Effector memory CD8-positive, alpha-beta T cell (primary cell): ENCODE measurements at regions not wholly inside any gene's neighbourhood (a gene's known extent, or its start where the extent isn't known, plus 50 kb on each side); places are given as distances from the start of the nearest gene placed in this dataset.

Experiments
- ATAC-seq: fragments of 150-1000 bp; cut with Tn5 transposase; replicated peaks from 2 replicates; pipeline ENCODE4 v1.10.0; 2021; ENCODE audit warnings: mild to moderate bottlenecking, moderate library complexity
- DNase-seq, 3 experiments: peaks; one replicate each; pipeline ENCODE4 v3.0.0; 2021
- H3K27ac Mint-ChIP-seq, 2 donors: one replicate each; pipeline ENCODE4 v1.8.0; 2022; ENCODE audit warnings: mild to moderate bottlenecking in 2 of 2, mixed read lengths in 2 of 2, moderate library complexity in 2 of 2
- H3K27me3 Mint-ChIP-seq, 2 donors: one replicate each; pipeline ENCODE4 v1.8.0; 2022; ENCODE audit warnings: mixed read lengths in 2 of 2
- H3K36me3 Mint-ChIP-seq: one replicate; pipeline ENCODE4 v1.8.0; 2022; ENCODE audit warnings: mild to moderate bottlenecking, moderate library complexity, mixed read lengths; ENCODE audit not compliant: insufficient read depth
- H3K4me1 Mint-ChIP-seq, 2 donors: one replicate each; pipeline ENCODE4 v1.8.0; 2022; ENCODE audit warnings: low read depth in 2 of 2, mixed read lengths in 2 of 2
- H3K4me3 Mint-ChIP-seq, 2 donors: one replicate each; pipeline ENCODE4 v1.8.0; 2022; ENCODE audit warnings: mild to moderate bottlenecking in 2 of 2, mixed read lengths in 2 of 2, moderate library complexity in 2 of 2
- H3K9me3 Mint-ChIP-seq, 2 donors: one replicate each; pipeline ENCODE4 v1.8.0; 2022; ENCODE audit warnings: mixed read lengths in 2 of 2

DNA sequence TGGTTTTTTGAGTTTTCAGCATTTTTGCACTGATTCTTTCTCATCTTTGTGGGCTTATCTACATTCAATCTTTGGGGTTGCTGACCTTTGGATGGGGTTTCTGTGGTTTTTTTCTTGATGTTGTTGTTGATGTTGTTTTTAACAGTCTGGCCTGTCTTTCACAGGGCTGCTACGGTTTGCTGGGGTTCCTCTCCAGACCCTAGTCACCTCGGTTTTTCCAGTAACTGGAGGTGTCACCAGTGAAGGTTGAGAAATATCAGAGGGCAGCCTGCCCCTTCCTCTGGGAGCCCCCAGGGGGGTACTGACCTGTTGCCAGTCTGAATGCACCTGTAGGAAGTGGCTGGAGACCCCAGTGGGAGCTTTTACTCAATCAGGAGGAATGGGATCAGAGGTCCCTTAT is 365.4 kb downstream of the JRKL start:
- Mint-ChIP-seq H3K27me3 (no peaks in the 10 kb centered on the region), H3K27ac (no peak overlapping the region), H3K36me3 (no peaks in the 10 kb centered on the region), H3K4me3 (no peak overlapping the region), H3K9me3 (peaks cover 4 to 17% of the 10 kb centered on the region in 2 donors), H3K4me1 (no peaks in the 10 kb centered on the region)
- ATAC-seq (no peak), DNase-seq (no peak)

DNA sequence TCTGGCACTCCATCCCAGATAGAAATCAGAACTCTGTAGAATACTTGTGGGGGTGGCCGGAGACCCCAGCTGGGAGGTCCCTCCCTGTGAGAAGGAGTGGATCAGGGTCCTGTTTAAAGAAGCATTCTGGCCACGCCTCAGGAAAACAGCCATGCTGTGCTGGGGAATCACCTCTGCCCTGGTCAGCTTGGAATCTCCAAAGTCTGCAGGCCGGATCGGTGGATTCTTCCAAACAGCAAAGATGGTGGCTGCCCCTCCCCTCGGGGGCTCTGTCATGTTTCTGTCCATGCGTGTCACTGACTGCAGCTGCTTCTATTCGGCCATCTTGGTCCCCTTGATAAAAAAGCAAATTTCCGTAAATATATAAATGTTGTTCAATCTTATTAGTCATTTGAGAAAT is 365.9 kb downstream of the JRKL start:
- no peak for ATAC-seq

DNA sequence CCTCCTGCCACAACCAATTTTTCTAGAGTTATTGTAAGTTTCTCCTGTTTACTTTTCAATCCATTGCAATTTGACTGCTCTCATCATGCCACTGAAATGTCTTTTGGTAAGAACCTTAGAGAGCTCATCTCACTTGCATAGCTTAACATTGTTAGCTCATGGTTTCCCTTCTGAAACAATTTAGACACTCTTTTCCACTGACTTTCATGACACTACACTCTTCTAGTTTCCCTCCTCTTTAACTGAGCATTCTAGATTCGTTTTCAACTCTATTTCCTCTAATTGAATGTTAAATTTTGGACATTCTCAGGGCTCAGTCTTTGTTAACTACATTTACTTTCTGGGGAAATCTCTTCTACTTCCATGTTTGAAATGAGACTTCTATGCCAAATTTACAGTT is 369.1 kb downstream of the JRKL start:
- peaks cover 7 to 8% of the 10 kb centered on the region in 2 donors for H3K9me3 Mint-ChIP-seq
- H3K36me3 Mint-ChIP-seq = no peaks in the 10 kb centered on the region
- H3K27me3 Mint-ChIP-seq = no peaks in the 10 kb centered on the region
- ATAC-seq (no peak), DNase-seq (no peak)
- no peaks in the 10 kb centered on the region for H3K4me1 Mint-ChIP-seq
- no peak overlapping the region for H3K4me3 Mint-ChIP-seq
- H3K27ac Mint-ChIP-seq = no peak overlapping the region

More for the DNA sequence above, 365.9 kb downstream of the JRKL start:
- no peaks in the 10 kb centered on the region for H3K36me3 Mint-ChIP-seq
- DNase-seq = no peak
- H3K4me3 Mint-ChIP-seq = no peak overlapping the region
- no peaks in the 10 kb centered on the region for H3K4me1 Mint-ChIP-seq
- H3K27me3 Mint-ChIP-seq = no peaks in the 10 kb centered on the region
- peaks cover 4 to 17% of the 10 kb centered on the region in 2 donors for H3K9me3 Mint-ChIP-seq
- H3K27ac Mint-ChIP-seq = no peak overlapping the region

DNA sequence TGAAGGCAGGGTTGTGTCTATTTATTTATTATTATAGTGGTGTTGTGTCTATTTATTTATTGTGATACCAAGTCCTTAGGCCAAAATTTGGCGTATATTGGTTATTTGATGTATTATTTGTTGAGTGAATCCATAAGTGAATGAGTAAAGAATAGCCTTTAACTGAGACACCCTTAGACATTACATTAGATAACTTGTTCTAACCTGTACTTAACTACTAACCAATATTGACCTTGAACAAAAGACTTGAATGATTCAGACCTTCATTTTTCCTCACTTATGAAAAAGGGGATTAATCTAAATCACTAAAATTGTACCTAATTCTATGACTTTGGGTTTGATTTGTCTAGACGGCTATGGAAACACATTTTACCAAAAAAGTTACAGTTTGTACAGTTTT is 370.5 kb downstream of the JRKL start:
- no peaks in the 10 kb centered on the region for H3K36me3 Mint-ChIP-seq

DNA sequence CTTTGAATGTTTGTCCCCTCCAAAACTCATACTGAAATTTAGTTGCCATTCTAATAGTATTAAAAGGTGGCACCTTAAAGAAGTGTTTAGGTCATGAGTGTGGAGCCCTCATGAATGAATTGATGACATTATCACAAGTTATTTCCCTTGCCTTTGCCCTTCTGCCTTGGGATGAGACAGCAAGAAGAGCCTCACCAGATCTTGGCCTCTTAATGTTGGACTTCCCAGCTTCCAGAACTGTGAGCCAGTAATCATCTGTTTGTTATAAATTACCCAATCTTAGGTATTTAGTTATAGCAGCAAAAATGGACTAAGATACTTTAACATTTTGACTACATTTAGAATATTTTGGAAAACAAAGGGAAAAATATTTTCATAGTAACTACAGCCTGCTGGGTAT is 371.0 kb downstream of the JRKL start:
- no peak for DNase-seq
- ATAC-seq = no peak
- no peak overlapping the region for H3K27ac Mint-ChIP-seq
- H3K4me3 Mint-ChIP-seq = no peak overlapping the region
- H3K9me3 Mint-ChIP-seq = peaks cover 0 to 11% of the 10 kb centered on the region in 2 donors
- H3K36me3 Mint-ChIP-seq = no peaks in the 10 kb centered on the region
- no peaks in the 10 kb centered on the region for H3K4me1 Mint-ChIP-seq
- no peaks in the 10 kb centered on the region for H3K27me3 Mint-ChIP-seq

More for the DNA sequence above, 370.5 kb downstream of the JRKL start:
- H3K9me3 Mint-ChIP-seq = peaks cover 0 to 11% of the 10 kb centered on the region in 2 donors
- ATAC-seq (no peak), DNase-seq (no peak)
- H3K4me3 Mint-ChIP-seq = no peak overlapping the region
- no peaks in the 10 kb centered on the region for H3K27me3 Mint-ChIP-seq
- H3K27ac Mint-ChIP-seq = no peak overlapping the region
- H3K4me1 Mint-ChIP-seq = no peaks in the 10 kb centered on the region

DNA sequence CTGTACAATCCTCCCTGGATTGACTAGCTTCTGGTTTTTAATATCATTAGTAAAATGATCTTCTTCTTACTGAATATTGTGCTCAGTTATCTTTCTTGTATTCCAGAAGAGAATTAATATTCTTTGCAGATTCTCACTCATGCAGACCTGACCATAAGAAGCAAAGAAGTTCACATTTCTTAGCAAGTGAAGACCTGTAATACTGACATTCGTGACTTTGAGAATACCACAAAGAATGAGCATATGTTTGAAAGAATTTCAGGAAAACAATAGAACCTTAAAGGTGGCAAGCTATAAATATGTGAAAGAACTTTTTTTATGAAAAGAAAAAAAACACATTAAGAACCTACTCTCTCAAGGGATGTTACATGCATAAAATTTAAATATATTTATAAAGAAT is 371.6 kb downstream of the JRKL start:
- Mint-ChIP-seq H3K36me3 (no peaks in the 10 kb centered on the region), H3K27ac (no peak overlapping the region), H3K9me3 (peaks cover 0 to 12% of the 10 kb centered on the region in 2 donors), H3K27me3 (no peaks in the 10 kb centered on the region), H3K4me3 (no peak overlapping the region), H3K4me1 (no peaks in the 10 kb centered on the region)
- no peak for DNase-seq
- ATAC-seq = no peak

DNA sequence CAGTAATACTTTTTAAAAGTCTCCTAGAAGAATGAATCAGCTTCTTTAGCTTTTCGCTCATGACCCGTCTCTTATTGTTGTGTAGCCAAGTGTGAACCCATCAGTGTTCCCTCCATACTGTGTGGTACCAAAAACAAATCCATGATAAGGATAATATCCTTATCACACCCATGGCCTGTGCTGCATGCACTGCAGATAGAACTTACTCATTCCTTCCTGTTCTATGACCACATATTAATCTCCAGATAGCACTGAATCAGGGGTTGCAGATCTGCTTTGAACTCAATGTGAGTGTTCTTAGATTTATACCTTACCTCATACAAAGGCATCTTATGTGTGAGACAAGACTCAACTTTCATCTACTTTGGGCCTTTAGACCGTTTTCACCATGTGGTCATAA is 373.4 kb downstream of the JRKL start:
- H3K9me3 Mint-ChIP-seq = peaks cover 0 to 15% of the 10 kb centered on the region in 2 donors
- ATAC-seq (no peak), DNase-seq (no peak)
- no peaks in the 10 kb centered on the region for H3K36me3 Mint-ChIP-seq
- H3K4me1 Mint-ChIP-seq = no peaks in the 10 kb centered on the region
- no peak overlapping the region for H3K27ac Mint-ChIP-seq
- H3K4me3 Mint-ChIP-seq = no peak overlapping the region
- H3K27me3 Mint-ChIP-seq = no peaks in the 10 kb centered on the region

DNA sequence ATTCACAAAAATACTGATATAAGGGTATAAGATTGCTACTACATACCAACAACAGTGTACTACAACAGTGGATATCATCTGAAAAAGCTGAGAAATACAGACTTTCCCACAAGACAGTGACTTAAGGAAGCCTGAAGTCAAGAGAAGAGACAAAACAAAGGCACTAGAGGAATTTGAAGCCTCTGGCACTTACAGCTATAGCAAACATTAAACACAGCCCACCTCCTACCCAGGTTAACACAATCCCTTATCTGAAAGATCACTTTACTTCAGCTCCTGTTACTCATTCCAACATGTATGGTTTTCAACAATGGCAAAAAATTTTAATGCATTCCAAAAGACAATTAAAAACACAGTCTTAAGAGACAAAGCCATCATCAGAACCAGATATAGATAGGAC is 388.5 kb downstream of the JRKL start:
- Mint-ChIP-seq H3K36me3 (no peaks in the 10 kb centered on the region), H3K27me3 (no peaks in the 10 kb centered on the region), H3K4me3 (no peak overlapping the region), H3K9me3 (peaks cover 12 to 18% of the 10 kb centered on the region in 2 donors), H3K27ac (no peak overlapping the region), H3K4me1 (no peaks in the 10 kb centered on the region)
- ATAC-seq (no peak), DNase-seq (no peak)

DNA sequence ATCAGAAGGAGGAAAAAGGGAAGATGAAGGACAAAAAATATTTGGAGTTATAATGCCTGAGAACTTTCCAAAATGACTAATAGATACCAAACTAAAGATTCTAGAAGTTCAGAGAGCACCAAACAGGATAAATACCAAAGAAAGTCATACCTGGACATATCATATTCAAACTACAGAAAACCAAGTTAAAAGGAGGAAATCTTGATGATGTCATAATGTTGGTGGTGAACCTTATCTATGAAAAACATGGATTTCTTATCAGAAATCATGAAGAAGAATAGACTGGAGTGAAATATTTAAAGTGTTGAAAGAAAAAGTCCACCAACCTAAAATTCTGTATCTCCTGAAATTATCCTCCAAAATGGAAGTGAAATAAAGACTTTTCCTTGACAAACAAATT is 389.2 kb downstream of the JRKL start:
- Mint-ChIP-seq H3K27me3 (no peaks in the 10 kb centered on the region), H3K27ac (no peak overlapping the region), H3K4me3 (no peak overlapping the region), H3K4me1 (no peaks in the 10 kb centered on the region), H3K9me3 (peaks cover 12 to 18% of the 10 kb centered on the region in 2 donors), H3K36me3 (no peaks in the 10 kb centered on the region)
- ATAC-seq (no peak), DNase-seq (no peak)

DNA sequence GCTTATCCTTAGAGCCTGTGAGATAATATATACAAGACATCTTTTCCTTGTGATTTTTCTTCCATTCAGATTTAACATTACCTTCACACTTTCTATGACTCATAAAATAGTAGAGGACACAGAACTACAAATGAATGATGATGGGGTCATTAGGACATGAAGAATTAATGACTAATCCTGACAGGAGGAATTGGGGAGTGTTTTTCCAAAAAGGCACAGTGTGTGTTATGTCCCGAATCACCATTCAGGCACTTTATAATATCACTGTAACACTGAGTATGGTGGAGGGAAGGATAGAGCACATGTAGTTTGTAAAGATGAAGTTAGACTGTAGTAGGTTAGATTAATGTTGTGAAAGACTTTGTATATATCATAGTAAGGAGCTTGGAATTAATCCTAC is 391.3 kb downstream of the JRKL start:
- Mint-ChIP-seq H3K4me1 (no peaks in the 10 kb centered on the region), H3K4me3 (no peak overlapping the region), H3K36me3 (no peaks in the 10 kb centered on the region), H3K9me3 (peaks cover 13 to 18% of the 10 kb centered on the region in 2 donors), H3K27ac (no peak overlapping the region), H3K27me3 (no peaks in the 10 kb centered on the region)
- no peak for ATAC-seq
- DNase-seq = no peak

DNA sequence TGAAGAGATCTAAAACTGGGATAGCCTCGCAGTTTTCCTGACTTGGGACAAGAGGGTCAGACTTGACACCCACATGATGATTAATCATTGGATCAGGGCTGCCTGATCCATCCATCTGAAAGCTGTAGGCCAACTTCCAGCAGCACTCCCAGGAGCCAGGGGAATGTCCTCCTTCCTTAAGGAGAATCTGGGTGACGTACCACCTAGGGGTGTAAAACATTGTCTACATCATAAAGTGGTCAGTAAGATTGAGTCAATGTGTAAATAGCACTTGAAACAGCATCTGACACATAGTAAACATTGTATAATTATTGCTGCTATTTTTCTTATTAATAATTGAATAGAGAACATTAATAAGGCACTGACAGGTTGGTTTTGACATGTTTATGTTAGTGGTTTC is 392.8 kb downstream of the JRKL start:
- DNase-seq = no peak
- Mint-ChIP-seq H3K4me3 (no peak overlapping the region), H3K27ac (no peak overlapping the region), H3K9me3 (peaks cover 13 to 18% of the 10 kb centered on the region in 2 donors), H3K36me3 (no peaks in the 10 kb centered on the region), H3K27me3 (no peaks in the 10 kb centered on the region), H3K4me1 (no peaks in the 10 kb centered on the region)
- no peak for ATAC-seq

DNA sequence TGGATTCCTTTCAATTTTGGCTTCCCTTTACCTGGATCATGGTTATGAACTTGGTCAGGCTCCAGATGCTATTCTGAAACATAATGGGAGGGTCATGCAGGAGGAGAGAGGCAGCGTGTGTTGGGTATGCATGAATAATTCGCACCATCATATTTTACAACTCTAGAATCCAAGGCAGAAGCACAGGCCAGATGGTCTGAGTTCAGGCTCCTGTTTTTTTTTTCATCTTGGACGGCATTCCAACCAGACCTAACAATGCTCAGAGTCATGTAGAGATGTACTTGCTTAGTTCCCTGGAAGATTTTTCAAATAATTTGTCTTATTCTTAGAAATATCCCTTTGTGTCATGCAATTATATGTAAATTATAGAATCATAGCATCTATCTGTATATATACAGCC is 393.5 kb downstream of the JRKL start:
- Mint-ChIP-seq H3K4me1 (no peaks in the 10 kb centered on the region), H3K27ac (no peak overlapping the region), H3K9me3 (peaks cover 13 to 14% of the 10 kb centered on the region in 2 donors), H3K27me3 (no peaks in the 10 kb centered on the region), H3K4me3 (no peak overlapping the region), H3K36me3 (no peaks in the 10 kb centered on the region)
- ATAC-seq (no peak), DNase-seq (no peak)

DNA sequence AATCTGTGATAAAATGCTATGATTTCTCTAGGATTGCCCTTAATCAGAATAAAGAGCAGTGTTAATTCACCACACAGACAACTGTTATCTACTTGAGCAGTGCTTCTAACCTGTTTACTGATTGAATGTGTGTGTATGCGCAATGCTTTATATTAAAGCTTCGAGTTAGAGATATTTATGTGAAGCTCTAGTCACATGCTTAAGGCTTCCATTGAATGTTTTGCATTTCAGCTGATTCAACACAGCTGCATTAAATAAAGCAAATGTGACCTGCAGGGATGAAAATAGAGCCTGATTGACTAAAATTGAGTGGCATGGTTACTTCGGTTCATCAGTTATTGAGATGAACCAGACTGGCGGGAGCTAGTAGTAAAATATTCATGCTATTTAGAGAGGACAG is 395.3 kb downstream of the JRKL start:
- H3K27me3 Mint-ChIP-seq = no peaks in the 10 kb centered on the region
- H3K4me1 Mint-ChIP-seq = no peaks in the 10 kb centered on the region
- H3K27ac Mint-ChIP-seq = no peak overlapping the region
- H3K4me3 Mint-ChIP-seq = no peak overlapping the region
- H3K36me3 Mint-ChIP-seq = no peaks in the 10 kb centered on the region
- no peak for ATAC-seq
- peaks cover 12 to 14% of the 10 kb centered on the region in 2 donors for H3K9me3 Mint-ChIP-seq
- no peak for DNase-seq

DNA sequence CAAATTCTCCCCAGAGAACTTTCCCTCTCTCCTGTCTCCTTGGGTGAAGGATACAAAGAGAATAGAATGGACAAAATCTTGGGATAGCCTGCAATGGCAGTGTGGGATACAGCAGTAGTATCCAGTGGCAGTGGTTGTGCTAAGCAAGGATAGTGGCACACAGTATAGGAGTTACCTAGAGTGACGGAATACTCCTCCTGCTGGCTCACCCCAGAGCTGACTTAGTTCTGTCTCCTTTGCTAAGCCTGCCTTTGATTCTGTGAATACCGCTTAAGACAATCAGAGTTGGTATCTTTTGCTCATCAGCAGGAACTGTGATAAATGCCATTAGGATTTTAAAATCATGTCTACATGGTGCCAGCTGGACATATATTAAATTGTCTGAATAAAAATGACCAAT is 404.3 kb downstream of the JRKL start:
- Mint-ChIP-seq H3K36me3 (no peaks in the 10 kb centered on the region), H3K4me3 (no peak overlapping the region), H3K9me3 (peaks cover 6 to 12% of the 10 kb centered on the region in 2 donors), H3K4me1 (no peaks in the 10 kb centered on the region), H3K27me3 (no peaks in the 10 kb centered on the region), H3K27ac (no peak overlapping the region)
- no peak for ATAC-seq
- DNase-seq = no peak

DNA sequence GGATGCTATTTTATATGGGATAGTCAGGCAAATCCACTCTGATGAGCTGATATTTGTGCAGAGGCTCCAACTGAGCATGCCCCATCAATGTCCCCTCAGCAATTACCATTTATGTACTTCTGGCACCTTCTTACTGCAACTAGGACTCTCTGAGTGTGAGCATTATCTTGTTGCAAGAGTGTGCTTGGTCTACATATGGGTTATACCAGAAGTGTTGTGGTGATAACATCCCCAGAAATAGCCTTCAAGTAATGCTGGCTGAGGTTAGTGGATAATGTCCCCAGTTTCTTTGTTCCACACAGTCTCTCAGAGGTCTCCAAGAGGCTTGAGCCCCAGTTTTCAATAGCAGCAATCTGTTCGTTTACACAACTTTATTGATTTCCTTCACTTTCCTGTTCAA is 408.6 kb downstream of the JRKL start:
- Mint-ChIP-seq H3K27me3 (no peaks in the 10 kb centered on the region), H3K27ac (no peak overlapping the region), H3K4me3 (no peak overlapping the region), H3K9me3 (peaks cover 0 to 2% of the 10 kb centered on the region in 2 donors), H3K4me1 (no peaks in the 10 kb centered on the region), H3K36me3 (no peaks in the 10 kb centered on the region)
- no peak for DNase-seq
- no peak for ATAC-seq
